ENCODE measurements at regions not wholly inside any gene's neighbourhood (a gene's known extent, or its start where the extent isn't known, plus 50 kb on each side); places are given as distances from the start of the nearest gene placed in this dataset.
"Not testable (repeated sequence)": the region's sequence is repeated elsewhere in the genome, so short reads cannot be mapped to it uniquely, and the experiment has no call there.

- Histone ChIP-seq H3K9me3 (replicated peaks; ENCODE audit: low read length) (no peaks in the 10 kb centered on the region), H3K9ac (ENCODE audit: low read depth, low read length) (no peak overlapping the region), H3K36me3 (ENCODE audit: insufficient read depth, low read length) (no peaks in the 10 kb centered on the region), H3K4me2 (ENCODE audit: low read length) (no peak overlapping the region), H3K27me3 (ENCODE audit: control insufficient read depth, insufficient read depth, low read length) (no peaks in the 10 kb centered on the region), H3K4me3 (ENCODE audit: low read length) (no peak overlapping the region), H3K4me1 (ENCODE audit: control insufficient read depth, insufficient read depth, low read length) (no peaks in the 10 kb centered on the region)
Observed at GRCh38 chr5:5883146-5883545, 460.7 kb downstream of the ICE1 start.

GRCh38 chr5:5882706-5883105 lies 460.2 kb downstream of the ICE1 start:
- no peak overlapping the region for H3K4me2 ChIP-seq (ENCODE audit: low read length)
- H3K9ac ChIP-seq (ENCODE audit: low read depth, low read length) = no peak overlapping the region
- H3K9me3 ChIP-seq (replicated peaks; ENCODE audit: low read length) = no peaks in the 10 kb centered on the region
- no peaks in the 10 kb centered on the region for H3K36me3 ChIP-seq (ENCODE audit: insufficient read depth, low read length)
- H3K4me1 ChIP-seq (ENCODE audit: control insufficient read depth, insufficient read depth, low read length) = no peaks in the 10 kb centered on the region
- no peaks in the 10 kb centered on the region for H3K27me3 ChIP-seq (ENCODE audit: control insufficient read depth, insufficient read depth, low read length)
- H3K4me3 ChIP-seq (ENCODE audit: low read length) = no peak overlapping the region

DNA sequence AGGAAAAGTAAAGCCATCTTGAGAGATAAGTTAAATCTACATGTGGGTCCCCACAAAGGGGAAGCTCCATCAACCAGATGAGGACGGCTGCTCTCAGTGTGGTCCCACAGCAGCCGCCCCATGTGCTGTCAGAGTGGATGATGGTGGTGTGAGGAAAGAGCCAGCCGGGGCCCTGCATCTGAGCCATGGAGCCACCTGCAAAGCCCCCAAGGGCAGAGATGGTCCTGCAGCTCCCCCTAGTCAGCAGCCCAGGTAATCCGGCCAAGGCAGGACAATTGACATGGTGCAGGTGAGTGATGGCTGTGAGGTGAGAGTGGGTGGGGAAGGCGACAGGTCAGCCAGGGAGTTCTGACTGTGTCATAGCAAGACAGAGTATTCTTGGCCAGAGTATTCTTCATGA lies 458.8 kb downstream of the ICE1 start:
- Histone ChIP-seq H3K9me3 (replicated peaks; ENCODE audit: low read length) (no peaks in the 10 kb centered on the region), H3K36me3 (ENCODE audit: insufficient read depth, low read length) (no peaks in the 10 kb centered on the region), H3K9ac (ENCODE audit: low read depth, low read length) (no peak overlapping the region)

GRCh38 chr5:5880077-5880763 lies 457.7 kb downstream of the ICE1 start:
- Histone ChIP-seq H3K9me3 (replicated peaks; ENCODE audit: low read length) (no peaks in the 10 kb centered on the region), H3K36me3 (ENCODE audit: insufficient read depth, low read length) (no peaks in the 10 kb centered on the region), H3K4me3 (ENCODE audit: low read length) (no peak overlapping the region), H3K4me2 (ENCODE audit: low read length) (no peak overlapping the region), H3K4me1 (ENCODE audit: control insufficient read depth, insufficient read depth, low read length) (no peaks in the 10 kb centered on the region), H3K9ac (ENCODE audit: low read depth, low read length) (no peak overlapping the region), H3K27me3 (ENCODE audit: control insufficient read depth, insufficient read depth, low read length) (no peaks in the 10 kb centered on the region)

More for the DNA sequence above, 458.8 kb downstream of the ICE1 start:
- Histone ChIP-seq H3K4me2 (ENCODE audit: low read length) (no peak overlapping the region), H3K4me3 (ENCODE audit: low read length) (no peak overlapping the region), H3K27me3 (ENCODE audit: control insufficient read depth, insufficient read depth, low read length) (no peaks in the 10 kb centered on the region), H3K4me1 (ENCODE audit: control insufficient read depth, insufficient read depth, low read length) (no peaks in the 10 kb centered on the region)

- Histone ChIP-seq H3K27me3 (ENCODE audit: control insufficient read depth, insufficient read depth, low read length) (no peaks in the 10 kb centered on the region), H3K4me3 (ENCODE audit: low read length) (no peak overlapping the region), H3K9ac (ENCODE audit: low read depth, low read length) (no peak overlapping the region), H3K4me2 (ENCODE audit: low read length) (no peak overlapping the region), H3K4me1 (ENCODE audit: control insufficient read depth, insufficient read depth, low read length) (no peaks in the 10 kb centered on the region), H3K36me3 (ENCODE audit: insufficient read depth, low read length) (no peaks in the 10 kb centered on the region), H3K9me3 (replicated peaks; ENCODE audit: low read length) (no peaks in the 10 kb centered on the region)
Observed at GRCh38 chr5:5857396-5857795, 434.9 kb downstream of the ICE1 start.

GRCh38 chr5:5854087-5854486 lies 431.6 kb downstream of the ICE1 start:
- no peaks in the 10 kb centered on the region for H3K36me3 ChIP-seq (ENCODE audit: insufficient read depth, low read length)
- H3K4me3 ChIP-seq (ENCODE audit: low read length) = no peak overlapping the region
- no peak overlapping the region for H3K9ac ChIP-seq (ENCODE audit: low read depth, low read length)
- no peaks in the 10 kb centered on the region for H3K4me1 ChIP-seq (ENCODE audit: control insufficient read depth, insufficient read depth, low read length)
- no peaks in the 10 kb centered on the region for H3K27me3 ChIP-seq (ENCODE audit: control insufficient read depth, insufficient read depth, low read length)
- H3K4me2 ChIP-seq (ENCODE audit: low read length) = no peak overlapping the region
- H3K9me3 ChIP-seq (replicated peaks; ENCODE audit: low read length) = no peaks in the 10 kb centered on the region

DNA sequence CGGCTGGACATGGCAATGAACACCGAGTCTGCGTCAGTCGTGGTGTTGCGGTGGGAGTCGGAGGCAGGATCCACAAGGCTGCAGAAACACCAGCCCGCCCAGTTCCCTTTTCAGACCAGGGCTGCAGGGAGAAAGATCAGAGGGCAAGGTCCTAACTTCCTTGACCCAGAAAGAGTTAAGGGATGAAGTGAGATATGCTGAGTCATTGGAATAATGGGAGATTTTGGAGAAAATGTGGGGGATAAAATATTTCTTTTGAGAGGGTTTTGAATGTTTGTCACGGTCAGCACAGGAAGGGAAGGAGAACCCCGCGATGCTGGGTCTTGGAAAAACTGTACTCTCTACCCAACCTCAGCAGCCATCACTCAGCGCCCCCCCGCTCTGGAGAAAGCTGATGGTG lies 416.0 kb downstream of the ICE1 start:
- no peak overlapping the region for H3K9ac ChIP-seq (ENCODE audit: low read depth, low read length)
- H3K4me3 ChIP-seq (ENCODE audit: low read length) = no peak overlapping the region
- no peaks in the 10 kb centered on the region for H3K36me3 ChIP-seq (ENCODE audit: insufficient read depth, low read length)
- H3K9me3 ChIP-seq (replicated peaks; ENCODE audit: low read length) = peaks cover 4% of the 10 kb centered on the region
- no peaks in the 10 kb centered on the region for H3K27me3 ChIP-seq (ENCODE audit: control insufficient read depth, insufficient read depth, low read length)
- H3K4me2 ChIP-seq (ENCODE audit: low read length) = no peak overlapping the region
- no peaks in the 10 kb centered on the region for H3K4me1 ChIP-seq (ENCODE audit: control insufficient read depth, insufficient read depth, low read length)

DNA sequence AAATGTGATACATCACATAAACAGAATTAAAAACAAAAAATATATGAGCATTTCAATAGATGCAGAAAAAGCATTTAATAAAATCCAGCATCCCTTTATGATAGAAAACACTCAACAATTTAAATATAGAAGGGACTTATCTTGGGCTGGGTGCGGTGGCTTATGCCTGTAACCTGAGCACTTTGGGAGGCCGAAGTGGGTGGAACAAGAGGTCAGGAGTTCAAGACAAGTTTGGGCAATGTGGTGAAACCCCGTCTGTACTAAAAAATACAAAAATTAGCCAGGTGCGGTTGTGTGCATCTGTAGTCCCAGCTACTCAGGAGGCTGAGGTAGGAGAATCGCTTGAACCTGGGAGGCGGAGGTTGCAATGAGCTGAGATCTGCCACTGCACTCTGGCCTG lies 409.1 kb downstream of the ICE1 start:
- H3K4me3 ChIP-seq (ENCODE audit: low read length); H3K9ac ChIP-seq (ENCODE audit: low read depth, low read length); H3K27me3 ChIP-seq (ENCODE audit: control insufficient read depth, insufficient read depth, low read length); H3K4me2 ChIP-seq (ENCODE audit: low read length); H3K4me1 ChIP-seq (ENCODE audit: control insufficient read depth, insufficient read depth, low read length); H3K36me3 ChIP-seq (ENCODE audit: insufficient read depth, low read length): not testable (repeated sequence)
- H3K9me3 ChIP-seq (replicated peaks; ENCODE audit: low read length) = peaks cover 10% of the 10 kb centered on the region

DNA sequence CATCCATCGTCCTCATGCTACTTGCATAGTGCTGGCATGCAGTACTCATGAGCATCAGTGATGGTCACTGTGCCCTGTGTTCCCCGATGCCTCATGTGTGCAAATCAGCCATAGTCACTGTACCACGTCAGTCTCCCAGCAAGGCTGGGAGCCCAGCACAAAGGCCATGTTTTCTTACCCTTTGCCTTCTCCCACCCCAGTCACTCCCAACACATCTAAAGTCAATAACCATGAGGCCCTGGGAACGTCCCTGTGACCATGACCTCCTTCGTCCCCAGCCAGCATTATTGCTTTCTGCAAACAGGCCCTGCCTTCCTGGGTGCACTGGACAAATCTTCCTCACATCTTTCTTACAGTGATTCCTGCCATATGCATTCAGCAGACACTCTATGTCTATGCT lies 406.1 kb downstream of the ICE1 start:
- Histone ChIP-seq H3K4me3 (ENCODE audit: low read length) (no peak overlapping the region), H3K27me3 (ENCODE audit: control insufficient read depth, insufficient read depth, low read length) (no peaks in the 10 kb centered on the region), H3K9me3 (replicated peaks; ENCODE audit: low read length) (peaks cover 10% of the 10 kb centered on the region), H3K9ac (ENCODE audit: low read depth, low read length) (no peak overlapping the region), H3K4me2 (ENCODE audit: low read length) (no peak overlapping the region), H3K4me1 (ENCODE audit: control insufficient read depth, insufficient read depth, low read length) (no peaks in the 10 kb centered on the region), H3K36me3 (ENCODE audit: insufficient read depth, low read length) (no peaks in the 10 kb centered on the region)

GRCh38 chr5:5826911-5827310 lies 404.4 kb downstream of the ICE1 start:
- Histone ChIP-seq H3K4me3 (ENCODE audit: low read length) (no peak overlapping the region), H3K9me3 (replicated peaks; ENCODE audit: low read length) (peaks cover 10% of the 10 kb centered on the region), H3K27me3 (ENCODE audit: control insufficient read depth, insufficient read depth, low read length) (no peaks in the 10 kb centered on the region), H3K4me1 (ENCODE audit: control insufficient read depth, insufficient read depth, low read length) (no peaks in the 10 kb centered on the region), H3K4me2 (ENCODE audit: low read length) (no peak overlapping the region), H3K36me3 (ENCODE audit: insufficient read depth, low read length) (no peaks in the 10 kb centered on the region), H3K9ac (ENCODE audit: low read depth, low read length) (no peak overlapping the region)

GRCh38 chr5:5822729-5823257 lies 400.3 kb downstream of the ICE1 start:
- H3K4me2 ChIP-seq (ENCODE audit: low read length) = no peak overlapping the region
- H3K4me1 ChIP-seq (ENCODE audit: control insufficient read depth, insufficient read depth, low read length) = no peaks in the 10 kb centered on the region
- no peak overlapping the region for H3K9ac ChIP-seq (ENCODE audit: low read depth, low read length)
- no peak overlapping the region for H3K4me3 ChIP-seq (ENCODE audit: low read length)
- peaks cover 4% of the 10 kb centered on the region for H3K9me3 ChIP-seq (replicated peaks; ENCODE audit: low read length)
- no peaks in the 10 kb centered on the region for H3K36me3 ChIP-seq (ENCODE audit: insufficient read depth, low read length)
- no peaks in the 10 kb centered on the region for H3K27me3 ChIP-seq (ENCODE audit: control insufficient read depth, insufficient read depth, low read length)

DNA sequence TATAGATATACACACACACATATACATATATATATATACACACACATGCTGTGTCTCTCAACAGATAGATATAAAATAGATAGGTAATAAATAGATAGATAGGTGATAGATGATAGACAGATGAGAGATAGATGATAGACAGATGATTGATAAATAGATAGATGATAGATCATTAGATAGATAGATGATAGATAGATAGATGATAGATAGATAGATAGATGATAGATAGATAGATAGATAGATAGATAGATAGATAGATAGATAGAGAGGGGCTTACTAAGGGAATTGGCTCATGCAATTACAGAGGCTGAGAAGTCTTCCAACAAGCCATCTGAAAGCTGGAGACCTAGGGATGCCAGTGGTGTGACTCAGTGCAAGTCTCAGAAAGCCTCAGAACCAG lies 394.5 kb downstream of the ICE1 start:
- Histone ChIP-seq H3K9me3 (replicated peaks; ENCODE audit: low read length) (no peaks in the 10 kb centered on the region), H3K4me3 (ENCODE audit: low read length) (no peak overlapping the region), H3K4me1 (ENCODE audit: control insufficient read depth, insufficient read depth, low read length) (no peaks in the 10 kb centered on the region), H3K4me2 (ENCODE audit: low read length) (no peak overlapping the region), H3K9ac (ENCODE audit: low read depth, low read length) (no peak overlapping the region), H3K36me3 (ENCODE audit: insufficient read depth, low read length) (no peaks in the 10 kb centered on the region), H3K27me3 (ENCODE audit: control insufficient read depth, insufficient read depth, low read length) (no peaks in the 10 kb centered on the region)
